ENCODE measurements at regions not wholly inside any gene's neighbourhood (a gene's known extent, or its start where the extent isn't known, plus 50 kb on each side); places are given as distances from the start of the nearest gene placed in this dataset.

GRCh38 chr14:53764846-53765245 is 191.8 kb downstream of the BMP4 start:
- no peak overlapping the region for H3K4me2 ChIP-seq (ENCODE audit: control insufficient read depth, extremely low read depth, insufficient read depth, low read depth, low read length)
- no peak overlapping the region for H2AFZ ChIP-seq (ENCODE audit: control insufficient read depth, low read length)
- no peak for FAIRE-seq
- no peak overlapping the region for H3K27ac ChIP-seq (ENCODE audit: control insufficient read depth, insufficient read depth, low read length)
- H3K36me3 ChIP-seq (ENCODE audit: control insufficient read depth in 2 of 2, extremely low read depth in 1 of 2, insufficient read depth in 2 of 2, low read length in 2 of 2), result no peaks in the 10 kb centered on the region
- no peak for DNase-seq (ENCODE audit: low read depth, low spot score)
- no peaks in the 10 kb centered on the region for H3K27me3 ChIP-seq (ENCODE audit: control insufficient read depth, extremely low read depth, insufficient read depth, low read length)
- H3K9me3 ChIP-seq (ENCODE audit: control insufficient read depth, low read depth, low read length), result no peaks in the 10 kb centered on the region
- H4K20me1 ChIP-seq (ENCODE audit: control insufficient read depth, extremely low read depth, insufficient read depth, low read length), result no peaks in the 10 kb centered on the region
- TF ChIP-seq CTCF (optimal IDR thresholded peaks at IDR 0.05 in 1 of 3, IDR thresholded peaks at IDR 0.05 in 1 of 3, conservative IDR thresholded peaks at IDR 0.05 in 1 of 3; ENCODE audit: extremely low read depth in 1 of 3, insufficient read depth in 2 of 3, low read length in 3 of 3), result no peak
- no peak overlapping the region for H3K4me3 ChIP-seq (ENCODE audit: control insufficient read depth in 2 of 3, extremely low read depth in 1 of 3, insufficient read depth in 2 of 3, low read depth in 1 of 3, low read length in 3 of 3)
- no peaks in the 10 kb centered on the region for H3K9me1 ChIP-seq (ENCODE audit: control insufficient read depth, extremely low read depth, insufficient read depth, low read length)
- H3K79me2 ChIP-seq (ENCODE audit: control insufficient read depth, insufficient read depth, low read length), result no peaks in the 10 kb centered on the region
- dilution Hi-C loops (cut with MboI; ENCODE audit: extremely low pct_ligation_motif_present, low sequenced_read_pairs), result no loop called here
- H3K4me1 ChIP-seq (ENCODE audit: control insufficient read depth, extremely low read depth, insufficient read depth, low read length), result no peaks in the 10 kb centered on the region
- H3K9ac ChIP-seq (ENCODE audit: control insufficient read depth, extremely low read depth, insufficient read depth, low read length), result no peak overlapping the region

- Histone ChIP-seq H3K36me3 (ENCODE audit: control insufficient read depth in 2 of 2, extremely low read depth in 1 of 2, insufficient read depth in 2 of 2, low read length in 2 of 2) (no peaks in the 10 kb centered on the region), H3K9ac (ENCODE audit: control insufficient read depth, extremely low read depth, insufficient read depth, low read length) (no peak overlapping the region), H3K4me1 (ENCODE audit: control insufficient read depth, extremely low read depth, insufficient read depth, low read length) (no peaks in the 10 kb centered on the region), H3K27me3 (ENCODE audit: control insufficient read depth, extremely low read depth, insufficient read depth, low read length) (no peaks in the 10 kb centered on the region), H3K4me2 (ENCODE audit: control insufficient read depth, extremely low read depth, insufficient read depth, low read depth, low read length) (no peak overlapping the region), H4K20me1 (ENCODE audit: control insufficient read depth, extremely low read depth, insufficient read depth, low read length) (no peaks in the 10 kb centered on the region), H3K27ac (ENCODE audit: control insufficient read depth, insufficient read depth, low read length) (no peak overlapping the region), H3K4me3 (ENCODE audit: control insufficient read depth in 2 of 3, extremely low read depth in 1 of 3, insufficient read depth in 2 of 3, low read depth in 1 of 3, low read length in 3 of 3) (no peak overlapping the region), H3K9me1 (ENCODE audit: control insufficient read depth, extremely low read depth, insufficient read depth, low read length) (no peaks in the 10 kb centered on the region), H3K9me3 (ENCODE audit: control insufficient read depth, low read depth, low read length) (no peaks in the 10 kb centered on the region), H3K79me2 (ENCODE audit: control insufficient read depth, insufficient read depth, low read length) (no peaks in the 10 kb centered on the region), H2AFZ (ENCODE audit: control insufficient read depth, low read length) (no peak overlapping the region)
- dilution Hi-C loops (cut with MboI; ENCODE audit: extremely low pct_ligation_motif_present, low sequenced_read_pairs), result no loop called here
- no peak for TF ChIP-seq CTCF (optimal IDR thresholded peaks at IDR 0.05 in 1 of 3, IDR thresholded peaks at IDR 0.05 in 1 of 3, conservative IDR thresholded peaks at IDR 0.05 in 1 of 3; ENCODE audit: extremely low read depth in 1 of 3, insufficient read depth in 2 of 3, low read length in 3 of 3)
- DNase-seq (ENCODE audit: low read depth, low spot score) (no peak), FAIRE-seq (no peak)
These were observed 198.5 kb downstream of the BMP4 start for GRCh38 chr14:53758141-53758540.

Data from keratinocyte (primary cell).